Tongue (tissue), 1 donor: ENCODE measurements at regions not wholly inside any gene's neighbourhood (a gene's known extent, or its start where the extent isn't known, plus 50 kb on each side); places are given as distances from the start of the nearest gene placed in this dataset.

Source experiments
- DNase-seq: peaks from one replicate; pipeline ENCODE4 v3.0.0-alpha.2; 2015

DNA sequence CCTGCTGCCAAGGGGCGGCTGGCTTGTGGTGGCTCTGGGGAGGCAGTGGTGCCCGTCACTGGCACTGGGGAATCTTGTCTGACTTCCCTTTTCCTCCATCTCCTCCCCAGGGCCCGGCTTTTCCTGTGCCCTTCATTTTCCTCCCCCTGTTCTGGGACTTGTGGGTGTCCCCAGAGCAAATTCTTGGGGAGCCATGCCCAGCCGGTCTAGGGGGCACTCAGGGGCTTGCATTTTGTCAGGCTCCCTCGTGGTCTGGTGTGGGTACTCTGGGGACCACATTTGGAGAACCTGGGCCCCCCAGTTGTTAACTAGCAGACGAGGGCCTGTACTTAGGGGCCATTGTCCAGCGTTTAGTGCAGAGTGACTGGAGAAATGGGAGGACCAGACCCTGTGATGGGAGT, 105.2 kb upstream of the IER5L start:
- DNase-seq = no peak

DNA sequence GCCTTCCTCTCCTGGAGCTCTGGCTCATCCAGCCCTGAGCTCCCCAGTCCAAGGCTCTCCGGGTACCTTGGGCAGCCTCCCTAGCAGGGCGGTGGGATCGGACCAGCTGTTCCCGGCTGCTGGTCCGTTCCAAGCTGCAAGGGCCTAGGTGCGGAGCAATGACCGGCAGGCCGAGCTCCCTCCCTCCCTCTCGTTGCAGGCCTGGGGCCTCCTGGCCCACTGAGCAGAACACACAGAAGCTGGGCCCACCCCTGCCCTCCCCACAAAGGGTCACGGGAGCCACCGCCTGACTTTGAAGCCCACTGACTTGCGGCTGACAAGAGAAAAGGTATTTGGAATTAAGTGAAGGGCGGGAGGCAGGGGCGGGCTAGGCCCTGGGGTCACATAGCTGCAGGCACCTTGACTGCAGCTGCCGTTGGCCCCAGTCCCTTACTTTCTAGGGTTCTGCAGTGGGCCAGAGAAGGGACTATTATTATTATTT, 104.7 kb upstream of the IER5L start:
- DNase-seq = no peak

GRCh38 chr9:129282272-129282671, 104.2 kb upstream of the IER5L start:
- no peak for DNase-seq

GRCh38 chr9:129281506-129282145, 103.6 kb upstream of the IER5L start:
- no peak for DNase-seq

GRCh38 chr9:129280623-129281271, 102.7 kb upstream of the IER5L start:
- DNase-seq = no peak

DNA sequence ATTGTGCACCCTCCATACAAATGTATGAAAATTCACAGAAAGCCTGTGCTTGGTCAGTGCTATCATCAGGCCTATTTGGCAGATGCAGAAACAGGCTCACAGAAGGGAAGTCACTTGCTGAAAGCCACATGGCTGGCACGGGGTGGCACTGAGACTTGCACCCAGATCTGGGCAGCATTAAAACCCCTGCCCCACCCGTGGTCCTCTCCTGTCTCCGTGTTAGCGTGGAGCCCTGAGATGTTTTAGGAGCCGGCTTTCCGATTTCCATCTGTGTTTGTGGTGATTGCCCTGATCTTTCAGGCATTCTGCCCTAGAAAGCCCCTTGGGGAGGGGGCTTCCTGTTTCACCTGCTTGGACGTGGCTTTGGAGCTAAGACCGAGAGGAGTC, 102.2 kb upstream of the IER5L start:
- DNase-seq = no peak

GRCh38 chr9:129278391-129279237, 100.6 kb upstream of the IER5L start:
- DNase-seq = peak; percentile 61

- DNase-seq = no peak
Observed at GRCh38 chr9:129276486-129277230, 98.6 kb upstream of the IER5L start.

- DNase-seq = no peak
Observed at GRCh38 chr9:129275626-129276247, 97.7 kb upstream of the IER5L start.

DNA sequence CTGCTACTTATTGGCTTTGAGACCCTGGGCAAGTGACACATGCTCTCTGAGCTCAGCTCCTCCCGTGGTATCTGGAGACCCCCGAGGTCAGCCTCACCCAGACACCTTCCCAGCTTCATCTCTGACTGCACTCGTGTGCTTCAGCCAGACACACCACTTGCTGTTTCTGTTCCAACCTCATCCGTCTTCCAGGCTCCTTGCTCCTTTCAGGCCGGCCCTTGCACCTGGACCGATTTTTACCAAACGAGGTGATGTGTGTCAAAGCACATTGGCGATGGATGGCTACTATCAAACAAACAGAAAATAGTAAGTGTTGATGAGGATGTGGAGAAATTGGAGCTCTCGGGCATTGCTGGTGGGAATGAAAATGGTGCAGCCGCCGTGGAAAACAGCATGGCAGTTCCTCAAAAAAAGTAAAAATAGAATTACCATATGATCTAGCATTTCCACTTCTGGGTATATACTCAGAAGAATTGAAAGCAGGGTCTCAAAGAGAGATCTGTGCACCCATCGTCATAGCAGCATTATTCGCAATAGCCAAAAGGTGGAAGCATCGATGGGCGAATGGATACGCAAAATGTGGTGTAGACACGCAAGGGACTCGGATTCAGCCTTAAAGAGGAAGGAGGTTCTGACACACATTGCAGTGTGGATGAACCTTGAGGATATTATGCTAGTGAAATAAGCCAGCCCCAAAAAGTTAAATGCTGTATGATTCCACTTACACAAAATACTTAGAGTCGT, 96.1 kb upstream of the IER5L start:
- no peak for DNase-seq

GRCh38 chr9:129273136-129273895, 95.3 kb upstream of the IER5L start:
- DNase-seq = no peak

- no peak for DNase-seq
Observed at GRCh38 chr9:129272348-129273025, 94.4 kb upstream of the IER5L start.

GRCh38 chr9:129270903-129271431, 92.9 kb upstream of the IER5L start:
- no peak for DNase-seq

DNA sequence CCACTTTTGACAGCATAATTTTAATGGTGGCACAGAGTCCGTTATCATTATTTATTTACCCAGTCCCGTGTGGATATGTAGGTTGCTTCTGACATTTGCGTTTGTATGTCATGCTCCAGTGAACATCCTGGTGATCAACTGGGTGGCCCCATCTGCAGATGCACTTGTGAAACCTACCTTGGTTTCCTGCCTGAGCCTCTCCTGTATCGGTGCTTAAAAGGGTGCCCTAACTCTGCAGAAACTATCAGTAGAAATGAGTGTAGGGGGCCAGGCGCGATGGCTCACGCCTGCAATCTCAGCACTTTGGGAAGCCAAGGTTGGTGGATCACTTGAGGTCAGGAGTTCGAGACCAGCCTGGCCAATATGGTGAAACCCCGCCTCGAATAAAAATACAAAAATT, 92.1 kb upstream of the IER5L start:
- DNase-seq = no peak

DNA sequence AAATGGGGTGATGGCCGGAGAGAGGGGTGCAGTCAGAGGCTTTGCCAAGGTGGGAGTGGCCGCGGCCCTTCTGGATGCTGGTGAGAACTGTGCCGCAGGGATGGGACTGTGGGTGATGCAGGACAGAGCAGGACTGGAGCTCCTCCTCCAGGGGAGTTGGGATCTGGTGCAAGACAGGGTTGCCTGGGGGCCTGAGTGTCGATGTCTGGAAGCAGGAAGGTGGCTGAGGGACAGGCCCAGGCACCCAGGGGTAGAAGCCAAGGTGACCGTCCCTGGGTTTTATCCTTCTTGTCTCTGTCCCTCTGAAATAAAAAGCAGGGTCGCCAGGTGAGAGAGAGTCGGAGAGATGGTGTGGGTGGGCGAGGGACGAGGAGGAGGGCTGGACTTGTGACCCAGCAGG, 89.1 kb upstream of the IER5L start:
- no peak for DNase-seq

DNA sequence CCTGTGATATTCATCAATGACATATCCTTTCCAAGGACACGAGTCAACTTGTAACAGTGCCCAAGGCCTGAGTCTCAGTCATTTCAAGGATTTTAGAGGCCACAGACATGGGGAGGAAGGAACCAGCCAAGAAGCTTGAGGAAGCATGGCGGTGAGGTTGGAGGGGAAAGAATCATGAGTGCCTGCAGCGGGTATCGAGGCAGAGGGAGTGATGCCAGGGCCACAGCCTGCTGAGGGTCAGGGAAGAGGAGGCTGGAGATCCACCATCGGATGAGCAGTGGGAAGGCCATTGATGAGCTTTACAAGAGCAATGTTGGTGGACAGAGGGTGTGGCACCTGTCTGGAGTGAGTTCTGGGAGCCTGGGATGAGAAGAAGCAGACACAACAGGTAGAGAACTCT, 88.5 kb upstream of the IER5L start:
- DNase-seq = no peak

GRCh38 chr9:129264388-129264787, 86.3 kb upstream of the IER5L start:
- no peak for DNase-seq

GRCh38 chr9:129263836-129264235, 85.8 kb upstream of the IER5L start:
- no peak for DNase-seq

DNA sequence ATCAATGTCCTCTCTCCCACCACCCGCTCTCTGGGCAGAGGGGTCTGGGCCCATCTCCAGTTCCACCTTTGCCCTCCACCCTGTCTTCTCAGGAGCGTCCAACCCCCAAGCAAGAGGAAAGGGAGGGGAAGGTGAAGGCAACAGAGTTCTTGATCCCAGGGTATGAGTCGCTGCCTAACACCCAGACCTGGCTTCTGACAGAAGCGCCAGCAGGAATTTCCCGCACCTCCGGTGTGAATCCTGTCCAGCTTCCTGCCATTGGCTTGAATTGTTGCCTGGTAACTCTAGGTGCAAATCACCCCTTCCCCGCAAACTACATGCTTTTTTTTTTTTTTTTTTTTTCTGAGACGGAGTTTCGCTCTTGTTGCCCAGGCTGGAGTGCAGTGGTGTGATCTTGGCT, 84.2 kb upstream of the IER5L start:
- DNase-seq = no peak

- DNase-seq = no peak
Observed at GRCh38 chr9:129259375-129259774, 81.3 kb upstream of the IER5L start.
